Hippocampal formation (tissue), 2 donors: ENCODE measurements at regions not wholly inside any gene's neighbourhood (a gene's known extent, or its start where the extent isn't known, plus 50 kb on each side); places are given as distances from the start of the nearest gene placed in this dataset.
A peak's percentile ranks its signal among the peaks of the same experiment; 100 is the strongest.
"Not testable (repeated sequence)": the region's sequence is repeated elsewhere in the genome, so short reads cannot be mapped to it uniquely, and the experiment has no call there.

ENCODE experiments used
- DNase-seq, 2 donors: peaks; one replicate each; lab custom pipeline; 2025; lab: John Stamatoyannopoulos, UW

GRCh38 chr5:51559921-51560658 lies 176.8 kb downstream of the ISL1 start:
- no peak for DNase-seq

GRCh38 chr5:51566953-51567352 lies 183.7 kb downstream of the ISL1 start:
- no peak for DNase-seq

GRCh38 chr5:51567636-51568035 lies 184.4 kb downstream of the ISL1 start:
- DNase-seq, result no peak

- no peak for DNase-seq
Measured at GRCh38 chr5:51573835-51574234, 190.6 kb downstream of the ISL1 start.

- no peak for DNase-seq
Measured at GRCh38 chr5:51582871-51583394, 199.7 kb downstream of the ISL1 start.

GRCh38 chr5:51598026-51598425 lies 214.8 kb downstream of the ISL1 start:
- no peak for DNase-seq

- DNase-seq, result no peak
Measured at GRCh38 chr5:51599587-51599986, 216.3 kb downstream of the ISL1 start.

GRCh38 chr5:51604324-51604723 lies 221.1 kb downstream of the ISL1 start:
- no peak for DNase-seq

GRCh38 chr5:51606921-51607320 lies 223.7 kb downstream of the ISL1 start:
- no peak for DNase-seq

- DNase-seq, result no peak
Measured at GRCh38 chr5:51618234-51618633, 235.0 kb downstream of the ISL1 start.

- no peak for DNase-seq
Measured at GRCh38 chr5:51621156-51621555, 237.9 kb downstream of the ISL1 start.

- no peak for DNase-seq
Measured at GRCh38 chr5:51622161-51622790, 239.0 kb downstream of the ISL1 start.

- DNase-seq, result no peak
Measured at GRCh38 chr5:51625224-51625968, 242.1 kb downstream of the ISL1 start.

GRCh38 chr5:51632027-51632426 lies 248.8 kb downstream of the ISL1 start:
- no peak for DNase-seq

GRCh38 chr5:51632793-51633192 lies 249.5 kb downstream of the ISL1 start:
- DNase-seq, result peak; percentile 0 to 3

GRCh38 chr5:51636973-51637372 lies 253.7 kb downstream of the ISL1 start:
- DNase-seq, result not testable (repeated sequence)

GRCh38 chr5:51644976-51645375 lies 261.7 kb downstream of the ISL1 start:
- no peak for DNase-seq

- no peak for DNase-seq
Measured at GRCh38 chr5:51646482-51646881, 263.2 kb downstream of the ISL1 start.

- no peak for DNase-seq
Measured at GRCh38 chr5:51650824-51651223, 267.6 kb downstream of the ISL1 start.

GRCh38 chr5:51651476-51651875 lies 268.2 kb downstream of the ISL1 start:
- DNase-seq, result no peak

- DNase-seq, result no peak
Measured at GRCh38 chr5:51651889-51652288, 268.6 kb downstream of the ISL1 start.

GRCh38 chr5:51652980-51653379 lies 269.7 kb downstream of the ISL1 start:
- no peak for DNase-seq
